Stimulated activated CD4-positive, alpha-beta T cell treated with anti-CD3 and anti-CD28 coated beads, Interleukin-4, amount 100 ng/mL, for 24 hours (primary cell): ENCODE measurements at regions not wholly inside any gene's neighbourhood (a gene's known extent, or its start where the extent isn't known, plus 50 kb on each side); places are given as distances from the start of the nearest gene placed in this dataset.

Experiments used
- DNase-seq: peaks from one replicate; pipeline ENCODE4 v3.0.0-alpha.2; 2020

GRCh38 chrX:122439831-122440230 is 744.2 kb upstream of the GRIA3 start:
- DNase-seq, result no peak

DNA sequence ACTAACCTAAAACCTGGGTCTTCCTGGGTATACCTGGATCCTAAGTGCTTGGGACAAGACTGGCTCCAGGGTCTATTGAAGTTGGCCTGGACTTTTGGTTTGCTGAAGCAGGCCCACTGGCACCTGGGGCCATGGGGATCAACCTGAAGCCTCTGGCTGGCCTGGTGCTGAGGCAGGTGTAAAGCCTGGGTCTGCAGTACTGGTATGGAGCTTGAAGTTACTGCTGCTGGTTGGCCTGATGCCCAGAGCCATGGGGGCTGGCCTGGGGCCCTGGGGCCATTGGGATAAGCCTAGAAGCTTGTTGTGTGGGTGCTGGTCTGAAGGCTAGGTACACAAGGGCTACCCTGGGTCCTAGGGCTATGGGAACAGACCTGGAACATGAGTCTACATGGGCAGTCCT is 743.2 kb upstream of the GRIA3 start:
- no peak for DNase-seq

GRCh38 chrX:122441451-122441850 is 742.6 kb upstream of the GRIA3 start:
- no peak for DNase-seq

- no peak for DNase-seq
These were observed 738.6 kb upstream of the GRIA3 start for GRCh38 chrX:122445466-122445865.

DNA sequence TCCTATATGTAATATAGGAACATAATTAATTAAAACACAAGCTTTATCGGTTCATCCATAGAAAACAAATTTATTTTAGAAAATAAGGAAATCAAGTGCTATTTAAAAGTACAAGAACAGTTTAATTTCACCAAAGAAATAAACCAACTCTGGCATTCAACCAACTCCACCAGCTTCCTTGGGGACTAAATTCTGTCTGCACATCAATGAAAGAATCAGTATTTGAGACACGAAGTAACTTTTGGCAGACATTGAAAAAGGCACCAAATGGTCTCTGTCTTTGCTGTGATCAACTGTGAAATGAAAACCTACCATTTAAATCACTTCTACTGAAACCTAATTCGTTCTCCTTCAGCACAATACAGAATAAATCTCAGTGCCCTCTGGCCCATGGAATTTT is 719.7 kb upstream of the GRIA3 start:
- DNase-seq, result no peak

GRCh38 chrX:122475306-122475705 is 708.8 kb upstream of the GRIA3 start:
- DNase-seq, result no peak

GRCh38 chrX:122500556-122500955 is 683.5 kb upstream of the GRIA3 start:
- DNase-seq, result no peak

GRCh38 chrX:122501652-122502051 is 682.4 kb upstream of the GRIA3 start:
- DNase-seq, result no peak

DNA sequence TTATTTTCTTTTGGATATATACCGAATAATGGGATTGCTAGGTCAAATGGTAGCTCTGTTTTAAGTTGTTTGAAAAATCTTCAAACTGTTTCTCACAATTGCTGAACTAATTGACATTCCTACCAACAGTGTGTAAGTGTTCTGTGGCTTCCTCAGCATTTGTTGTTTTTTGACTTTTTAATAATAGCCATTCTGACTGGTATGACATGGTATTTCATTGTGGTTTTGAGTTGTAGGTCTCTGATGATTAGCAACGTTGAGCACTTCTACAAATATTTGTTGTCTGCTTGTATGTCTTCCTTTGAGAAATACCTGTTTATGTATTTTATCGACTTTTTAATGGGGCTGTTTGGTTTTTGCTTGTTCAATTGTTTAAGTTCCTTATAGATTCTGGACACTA is 680.1 kb upstream of the GRIA3 start:
- DNase-seq, result no peak

DNA sequence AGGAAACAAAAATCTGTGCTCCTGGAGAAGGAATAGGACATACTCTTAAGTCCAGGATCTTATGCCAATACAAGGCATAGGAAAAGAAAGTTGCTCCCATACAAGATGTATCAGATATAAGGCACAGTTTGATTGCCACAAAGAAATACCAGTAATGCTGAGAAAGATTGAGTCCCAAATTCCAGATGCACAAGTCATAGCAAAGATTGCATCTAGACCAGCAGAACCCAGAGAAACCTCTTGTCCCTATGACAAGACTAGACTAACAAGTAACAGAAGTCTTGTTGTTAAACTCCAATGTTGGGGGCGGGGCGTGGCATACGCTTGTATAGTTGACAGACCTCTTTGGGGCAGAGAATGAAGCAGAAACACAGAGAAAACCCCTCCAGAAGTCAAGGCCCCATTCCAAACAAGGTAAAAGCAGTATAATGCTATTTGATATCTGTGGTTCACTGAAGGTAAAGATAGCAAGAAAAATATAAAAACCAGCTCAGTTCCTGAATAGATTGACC is 671.5 kb upstream of the GRIA3 start:
- DNase-seq, result no peak

GRCh38 chrX:122517786-122518185 is 666.3 kb upstream of the GRIA3 start:
- DNase-seq, result no peak

DNA sequence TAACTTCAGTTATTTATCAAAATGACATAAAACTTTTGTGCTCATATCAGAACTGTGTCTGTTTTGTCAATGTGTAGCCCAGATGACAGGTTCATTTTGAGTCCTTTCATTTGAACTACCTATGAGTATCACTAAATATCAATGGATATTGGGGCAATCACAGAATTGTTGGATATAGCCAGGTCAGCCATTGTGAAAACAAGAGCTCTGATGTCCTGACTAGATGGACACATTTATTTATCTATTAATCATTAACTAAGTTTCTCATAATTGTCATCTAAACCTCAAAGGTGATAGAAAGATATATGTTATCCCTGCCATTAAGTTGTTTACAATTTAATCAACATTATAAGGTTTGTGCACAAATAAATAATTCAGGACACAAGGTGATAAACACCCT is 638.3 kb upstream of the GRIA3 start:
- DNase-seq, result no peak

DNA sequence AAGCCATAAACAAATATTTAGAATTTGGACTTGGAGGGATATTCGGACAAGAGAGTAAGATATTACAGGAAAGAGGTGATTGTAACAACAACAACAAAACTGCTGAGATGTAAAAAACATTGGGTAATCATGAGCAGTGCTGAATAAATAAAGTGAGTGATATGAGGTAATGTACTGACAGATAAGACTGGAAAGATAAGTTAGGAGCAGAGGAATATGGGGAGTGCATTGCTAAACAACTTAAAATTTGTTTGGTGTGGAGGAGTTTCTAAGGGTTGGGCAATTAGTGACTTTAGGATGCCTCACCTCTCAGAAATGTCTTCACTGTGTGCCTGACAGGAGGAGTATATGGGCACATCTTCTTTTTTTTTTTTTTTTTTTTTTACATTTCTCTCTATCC is 637.8 kb upstream of the GRIA3 start:
- DNase-seq, result no peak

- no peak for DNase-seq
These were observed 631.7 kb upstream of the GRIA3 start for GRCh38 chrX:122552286-122552800.

DNA sequence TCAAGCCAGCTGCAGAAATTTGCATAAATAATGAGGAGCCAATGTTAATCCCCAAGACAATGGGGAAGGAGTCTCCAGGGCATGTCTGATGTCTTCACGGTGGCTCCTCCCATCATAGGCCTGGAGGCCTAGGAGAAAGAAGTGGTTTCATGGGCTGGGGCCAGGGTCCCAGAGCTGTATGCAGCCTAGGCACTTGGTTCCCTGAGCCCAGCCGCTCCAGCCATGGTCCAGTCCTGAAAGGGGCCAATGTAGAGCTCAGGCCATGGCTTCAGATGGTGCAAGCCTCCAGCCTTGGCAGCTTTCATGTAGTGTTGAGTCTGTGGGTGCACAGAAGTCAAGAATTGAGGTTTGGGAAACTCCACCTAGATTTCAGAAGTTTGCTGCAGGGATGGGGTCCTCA is 628.2 kb upstream of the GRIA3 start:
- no peak for DNase-seq

DNA sequence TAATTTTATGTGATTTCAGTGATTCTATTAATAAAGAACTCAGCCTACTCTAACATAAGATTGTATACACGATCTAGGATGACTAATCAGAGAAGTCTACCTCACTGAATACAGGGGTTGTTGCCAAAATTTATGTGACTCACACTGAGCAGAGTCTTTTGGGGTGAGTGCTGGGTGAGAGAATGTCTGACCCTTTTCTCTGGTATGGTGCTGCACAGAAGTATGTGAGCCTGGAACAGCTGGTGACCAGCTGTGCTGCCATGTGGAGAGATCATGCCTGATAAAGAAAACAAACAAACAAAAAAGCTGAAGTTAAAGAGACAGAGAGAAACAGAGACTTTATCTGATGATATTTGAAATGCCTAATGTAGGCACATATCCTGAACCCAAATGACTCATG is 618.1 kb upstream of the GRIA3 start:
- DNase-seq, result no peak

- no peak for DNase-seq
These were observed 617.7 kb upstream of the GRIA3 start for GRCh38 chrX:122566401-122566800.

DNA sequence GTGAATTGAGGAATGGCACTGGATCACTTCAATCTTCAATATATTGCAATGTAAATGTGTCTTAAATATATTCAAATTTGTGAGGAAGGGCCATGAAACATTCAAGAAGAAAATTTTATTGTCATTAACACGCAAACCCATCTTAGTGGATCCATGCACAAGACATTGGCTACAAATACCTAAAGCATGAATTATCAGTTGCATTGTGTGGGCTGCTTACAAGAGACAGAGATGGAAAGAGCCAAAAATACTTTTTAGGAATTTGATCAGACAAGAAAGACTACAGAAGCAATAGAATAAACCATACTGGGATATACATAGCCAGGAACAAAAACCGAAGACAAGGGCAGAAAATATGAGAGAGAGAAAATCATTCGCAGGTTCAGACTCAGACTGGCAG is 616.2 kb upstream of the GRIA3 start:
- no peak for DNase-seq

DNA sequence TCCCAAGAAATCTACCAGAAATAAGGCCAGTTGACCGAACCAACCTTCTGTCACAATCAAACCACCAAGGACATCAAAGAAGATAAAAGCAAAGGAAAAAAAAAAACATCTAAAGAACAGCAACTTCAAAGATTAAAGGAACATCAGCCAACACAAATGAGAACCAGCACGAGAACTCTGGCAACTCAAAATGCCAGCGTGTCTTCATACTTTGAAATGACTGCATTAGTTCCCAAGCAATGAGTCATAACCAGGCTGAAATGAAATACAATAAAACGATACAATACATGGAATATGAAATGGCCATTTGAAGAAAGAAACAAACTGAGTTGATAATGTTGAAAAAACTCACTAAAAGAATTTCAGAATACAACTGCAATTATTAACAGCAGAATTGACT is 611.6 kb upstream of the GRIA3 start:
- DNase-seq, result no peak

DNA sequence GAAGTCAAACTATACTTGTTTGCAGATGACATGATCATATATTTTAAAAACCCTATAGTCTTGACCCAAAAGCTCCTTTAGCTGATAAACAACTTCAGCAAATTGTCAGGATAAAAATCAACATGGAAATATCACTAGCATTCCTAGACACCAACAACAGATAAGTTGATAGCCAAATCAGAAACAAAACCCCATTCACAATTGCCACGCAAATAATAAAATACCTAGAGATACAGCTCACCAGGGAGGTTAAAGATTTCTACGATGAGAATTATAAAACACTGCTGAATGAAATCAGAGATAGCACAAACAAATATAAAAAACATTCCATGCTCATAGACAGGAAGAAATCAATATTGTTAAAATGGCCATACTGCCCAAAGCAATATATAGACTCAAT is 605.0 kb upstream of the GRIA3 start:
- no peak for DNase-seq

- no peak for DNase-seq
These were observed 604.6 kb upstream of the GRIA3 start for GRCh38 chrX:122579526-122579925.

DNA sequence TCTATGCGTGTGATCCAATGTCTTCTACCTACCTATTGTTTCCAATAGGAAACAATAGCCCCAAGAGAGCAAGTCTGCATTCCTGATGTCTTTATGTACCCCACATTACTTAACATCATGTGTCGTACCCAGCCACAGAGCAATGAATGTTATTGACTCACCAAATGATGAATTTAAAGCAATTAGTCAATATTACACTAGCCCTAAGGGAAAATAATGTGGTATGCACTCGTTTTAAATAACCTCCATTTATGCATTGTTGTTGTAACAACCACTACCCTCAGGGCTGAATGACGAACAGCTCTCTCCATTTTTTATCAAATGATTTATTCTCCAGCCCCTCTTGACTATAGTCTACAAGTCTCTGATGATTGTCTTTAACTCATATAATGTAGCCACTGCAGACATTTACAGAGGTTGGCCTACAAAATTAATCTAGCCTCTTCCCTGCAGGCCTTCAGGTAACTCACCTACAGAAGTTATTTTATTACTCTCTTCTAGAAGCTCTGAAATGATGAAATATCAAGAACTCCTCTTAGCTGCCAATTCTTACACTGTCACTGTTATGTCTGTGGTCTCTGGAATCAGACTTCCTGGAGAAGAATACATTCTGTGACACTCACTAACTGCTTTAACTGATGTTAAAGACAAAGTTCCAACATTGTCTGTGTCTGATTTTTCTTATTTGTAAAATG is 601.7 kb upstream of the GRIA3 start:
- no peak for DNase-seq

- no peak for DNase-seq
These were observed 601.1 kb upstream of the GRIA3 start for GRCh38 chrX:122582975-122583305.

DNA sequence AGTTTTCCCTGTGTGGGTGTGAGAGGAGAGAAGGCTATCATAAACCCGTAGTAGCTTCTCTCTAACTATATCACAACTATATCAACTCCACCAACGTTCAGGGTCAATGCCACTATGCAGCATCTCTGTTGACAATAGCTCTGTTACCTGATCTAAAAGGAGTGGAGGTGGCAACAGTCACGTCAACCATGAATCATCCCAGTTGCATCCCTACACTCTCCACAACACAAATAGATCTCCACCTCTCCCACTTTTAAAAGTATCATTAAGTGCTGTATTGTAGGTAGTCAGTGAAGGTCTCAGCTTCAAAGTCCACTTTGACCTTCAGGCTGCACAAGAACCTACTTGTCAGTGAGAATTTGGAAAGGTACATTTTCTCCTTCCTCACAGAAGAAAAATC is 600.5 kb upstream of the GRIA3 start:
- no peak for DNase-seq

DNA sequence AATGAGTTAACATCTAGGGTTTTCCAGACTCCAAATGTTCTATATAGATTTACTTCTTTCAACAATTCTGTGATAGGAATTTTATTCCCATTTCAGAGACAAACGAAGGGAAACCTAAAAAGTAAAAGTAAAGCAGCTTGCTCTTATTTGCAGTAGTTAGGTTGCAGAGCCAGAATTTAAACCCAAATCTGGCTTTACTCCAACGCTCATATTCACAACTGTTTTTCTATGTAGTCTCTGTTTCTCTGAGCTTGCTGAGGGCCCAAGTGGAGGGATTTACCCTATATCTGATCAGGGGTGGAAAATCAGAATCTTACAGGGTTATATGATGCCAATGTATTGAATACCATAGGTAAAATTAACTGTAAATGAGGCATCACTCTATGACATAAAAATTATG is 599.1 kb upstream of the GRIA3 start:
- DNase-seq, result no peak
